ENCODE measurements at regions not wholly inside any gene's neighbourhood (a gene's known extent, or its start where the extent isn't known, plus 50 kb on each side); places are given as distances from the start of the nearest gene placed in this dataset.

- no peak for DNase-seq
Measured at GRCh38 chr9:87211669-87212068, 264.4 kb upstream of the GAS1 start.

- no peak for DNase-seq
Measured at GRCh38 chr9:87212605-87213021, 265.3 kb upstream of the GAS1 start.

- no peak for DNase-seq
Measured at GRCh38 chr9:87213948-87214347, 266.6 kb upstream of the GAS1 start.

- no peak for DNase-seq
Measured at GRCh38 chr9:87214991-87215390, 267.7 kb upstream of the GAS1 start.

GRCh38 chr9:87216036-87216435 lies 268.7 kb upstream of the GAS1 start:
- DNase-seq, result no peak

GRCh38 chr9:87216897-87217455 lies 269.7 kb upstream of the GAS1 start:
- no peak for DNase-seq

GRCh38 chr9:87223392-87224246 lies 274.0 kb upstream of the DAPK1 start:
- no peak for DNase-seq

- DNase-seq, result no peak
Measured at GRCh38 chr9:87226896-87227295, 270.8 kb upstream of the DAPK1 start.

- DNase-seq, result no peak
Measured at GRCh38 chr9:87227456-87227855, 270.2 kb upstream of the DAPK1 start.

- DNase-seq, result no peak
Measured at GRCh38 chr9:87229108-87229507, 268.6 kb upstream of the DAPK1 start.

- no peak for DNase-seq
Measured at GRCh38 chr9:87233431-87233830, 264.2 kb upstream of the DAPK1 start.

GRCh38 chr9:87233899-87234455 lies 263.7 kb upstream of the DAPK1 start:
- no peak for DNase-seq

GRCh38 chr9:87234854-87235253 lies 262.8 kb upstream of the DAPK1 start:
- DNase-seq, result no peak

GRCh38 chr9:87236546-87236945 lies 261.1 kb upstream of the DAPK1 start:
- no peak for DNase-seq

GRCh38 chr9:87237336-87237735 lies 260.3 kb upstream of the DAPK1 start:
- no peak for DNase-seq

- no peak for DNase-seq
Measured at GRCh38 chr9:87238545-87238944, 259.1 kb upstream of the DAPK1 start.

- DNase-seq, result no peak
Measured at GRCh38 chr9:87239312-87239711, 258.4 kb upstream of the DAPK1 start.

- DNase-seq, result no peak
Measured at GRCh38 chr9:87243602-87244001, 254.1 kb upstream of the DAPK1 start.

GRCh38 chr9:87245271-87245670 lies 252.4 kb upstream of the DAPK1 start:
- no peak for DNase-seq

- DNase-seq, result no peak
Measured at GRCh38 chr9:87247097-87247496, 250.6 kb upstream of the DAPK1 start.

- DNase-seq, result no peak
Measured at GRCh38 chr9:87249029-87249428, 248.6 kb upstream of the DAPK1 start.

GRCh38 chr9:87250205-87250604 lies 247.5 kb upstream of the DAPK1 start:
- no peak for DNase-seq

- DNase-seq, result no peak
Measured at GRCh38 chr9:87255431-87256155, 242.1 kb upstream of the DAPK1 start.

- DNase-seq, result no peak
Measured at GRCh38 chr9:87256973-87257372, 240.7 kb upstream of the DAPK1 start.

Measured in hematopoietic multipotent progenitor cell treated with erythropoietin and hydrocortisone succinate and interleukin-3 and kit ligand, for 4 days (in vitro differentiated cells).